M059J (cell line): ENCODE measurements at regions not wholly inside any gene's neighbourhood (a gene's known extent, or its start where the extent isn't known, plus 50 kb on each side); places are given as distances from the start of the nearest gene placed in this dataset.

Experiments
- DNase-seq: peaks from one replicate; pipeline ENCODE4 v3.0.0-alpha.2; 2012; ENCODE audit warnings: low read depth

- peak; percentile 32 for DNase-seq
Measured at GRCh38 chrX:58051346-58051745, 141.1 kb upstream of the ZXDA start.

GRCh38 chrX:58044130-58044529, 133.9 kb upstream of the ZXDA start:
- no peak for DNase-seq

GRCh38 chrX:58025979-58026378, 115.7 kb upstream of the ZXDA start:
- DNase-seq = peak; percentile 48

- DNase-seq = no peak
Measured at GRCh38 chrX:57985951-57986350, 75.7 kb upstream of the ZXDA start.

- DNase-seq = no peak
Measured at GRCh38 chrX:57984620-57985019, 74.4 kb upstream of the ZXDA start.

- peak; percentile 17 for DNase-seq
Measured at GRCh38 chrX:57977992-57978391, 67.7 kb upstream of the ZXDA start.

GRCh38 chrX:57964975-57965374, 54.7 kb upstream of the ZXDA start:
- DNase-seq = no peak
